ENCODE measurements at regions not wholly inside any gene's neighbourhood (a gene's known extent, or its start where the extent isn't known, plus 50 kb on each side); places are given as distances from the start of the nearest gene placed in this dataset.

- no peaks in the 10 kb centered on the region for H3K79me2 ChIP-seq (ENCODE audit: insufficient read depth, low read length)
- no peaks in the 10 kb centered on the region; the same call in 1 of the 2 replicates for H3K9me3 ChIP-seq (ENCODE audit: insufficient read depth, low read length)
- H3K27ac ChIP-seq (ENCODE audit: low read depth, low read length) = no peak overlapping the region
- no peak overlapping the region for H3K9ac ChIP-seq (ENCODE audit: low read length)
- no peak overlapping the region for H2AFZ ChIP-seq (ENCODE audit: low read depth, low read length, severe bottlenecking)
- TF ChIP-seq CTCF (IDR thresholded peaks at IDR 0.05; ENCODE audit: insufficient read depth, low read length, poor library complexity, severe bottlenecking) = no peak
- no peak for TF ChIP-seq EZH2phosphoT487 (conservative IDR thresholded peaks at IDR 0.05; ENCODE audit: low read length)
- H3K9me2 ChIP-seq (replicated peaks; ENCODE audit: insufficient read depth, low read length) = no peaks in the 10 kb centered on the region
- H3K4me2 ChIP-seq (ENCODE audit: low read depth, low read length, poor library complexity, severe bottlenecking) = no peak overlapping the region
- H4K20me1 ChIP-seq (ENCODE audit: low read depth, low read length) = no peaks in the 10 kb centered on the region
- H3K36me3 ChIP-seq (ENCODE audit: low read length) = no peaks in the 10 kb centered on the region
- H3K27me3 ChIP-seq (ENCODE audit: low read length) = no peaks in the 10 kb centered on the region
- H3F3A ChIP-seq (ENCODE audit: insufficient read depth) = no peaks in the 10 kb centered on the region
- H3K4me3 ChIP-seq (ENCODE audit: insufficient read depth, low read length, poor library complexity, severe bottlenecking) = no peak overlapping the region
These were observed 1357.5 kb upstream of the SORCS1 start for GRCh38 chr10:108521827-108522492.

- Histone ChIP-seq H2AFZ (ENCODE audit: low read depth, low read length, severe bottlenecking) (no peak overlapping the region), H3K27ac (ENCODE audit: low read depth, low read length) (no peak overlapping the region), H3K4me3 (ENCODE audit: insufficient read depth, low read length, poor library complexity, severe bottlenecking) (no peak overlapping the region), H3K9ac (ENCODE audit: low read length) (no peak overlapping the region), H3K79me2 (ENCODE audit: insufficient read depth, low read length) (no peaks in the 10 kb centered on the region), H4K20me1 (ENCODE audit: low read depth, low read length) (no peaks in the 10 kb centered on the region), H3K9me3 (ENCODE audit: insufficient read depth, low read length) (no peaks in the 10 kb centered on the region; the same call in 1 of the 2 replicates), H3K9me2 (replicated peaks; ENCODE audit: insufficient read depth, low read length) (no peaks in the 10 kb centered on the region), H3K36me3 (ENCODE audit: low read length) (no peaks in the 10 kb centered on the region), H3K27me3 (ENCODE audit: low read length) (no peaks in the 10 kb centered on the region), H3F3A (ENCODE audit: insufficient read depth) (no peaks in the 10 kb centered on the region), H3K4me2 (ENCODE audit: low read depth, low read length, poor library complexity, severe bottlenecking) (no peak overlapping the region)
- no peak for TF ChIP-seq CTCF (IDR thresholded peaks at IDR 0.05; ENCODE audit: insufficient read depth, low read length, poor library complexity, severe bottlenecking)
- no peak for TF ChIP-seq EZH2phosphoT487 (conservative IDR thresholded peaks at IDR 0.05; ENCODE audit: low read length)
These were observed 1351.3 kb upstream of the SORCS1 start for GRCh38 chr10:108515821-108516220.

- Histone ChIP-seq H2AFZ (ENCODE audit: low read depth, low read length, severe bottlenecking) (no peak overlapping the region), H3F3A (ENCODE audit: insufficient read depth) (no peaks in the 10 kb centered on the region), H3K9me2 (replicated peaks; ENCODE audit: insufficient read depth, low read length) (no peaks in the 10 kb centered on the region), H3K9me3 (ENCODE audit: insufficient read depth, low read length) (no peaks in the 10 kb centered on the region), H3K9ac (ENCODE audit: low read length) (no peak overlapping the region), H3K79me2 (ENCODE audit: insufficient read depth, low read length) (no peaks in the 10 kb centered on the region), H3K4me3 (ENCODE audit: insufficient read depth, low read length, poor library complexity, severe bottlenecking) (no peak overlapping the region), H3K27me3 (ENCODE audit: low read length) (no peaks in the 10 kb centered on the region), H3K27ac (ENCODE audit: low read depth, low read length) (no peak overlapping the region), H3K36me3 (ENCODE audit: low read length) (no peaks in the 10 kb centered on the region), H3K4me2 (ENCODE audit: low read depth, low read length, poor library complexity, severe bottlenecking) (no peak overlapping the region), H4K20me1 (ENCODE audit: low read depth, low read length) (no peaks in the 10 kb centered on the region)
- no peak for TF ChIP-seq EZH2phosphoT487 (conservative IDR thresholded peaks at IDR 0.05; ENCODE audit: low read length)
These were observed 1335.9 kb upstream of the SORCS1 start for GRCh38 chr10:108500396-108500795.

GRCh38 chr10:108496106-108496505 lies 1331.6 kb upstream of the SORCS1 start:
- Histone ChIP-seq H3K79me2 (ENCODE audit: insufficient read depth, low read length) (no peaks in the 10 kb centered on the region), H3K27ac (ENCODE audit: low read depth, low read length) (no peak overlapping the region), H3K27me3 (ENCODE audit: low read length) (no peaks in the 10 kb centered on the region), H3K9me2 (replicated peaks; ENCODE audit: insufficient read depth, low read length) (no peaks in the 10 kb centered on the region), H3K9me3 (ENCODE audit: insufficient read depth, low read length) (no peaks in the 10 kb centered on the region), H4K20me1 (ENCODE audit: low read depth, low read length) (no peaks in the 10 kb centered on the region), H3K9ac (ENCODE audit: low read length) (no peak overlapping the region), H3K4me3 (ENCODE audit: insufficient read depth, low read length, poor library complexity, severe bottlenecking) (no peak overlapping the region), H2AFZ (ENCODE audit: low read depth, low read length, severe bottlenecking) (no peak overlapping the region), H3K4me2 (ENCODE audit: low read depth, low read length, poor library complexity, severe bottlenecking) (no peak overlapping the region), H3F3A (ENCODE audit: insufficient read depth) (no peaks in the 10 kb centered on the region), H3K36me3 (ENCODE audit: low read length) (no peaks in the 10 kb centered on the region)
- TF ChIP-seq EZH2phosphoT487 (conservative IDR thresholded peaks at IDR 0.05; ENCODE audit: low read length) (no peak), CTCF (IDR thresholded peaks at IDR 0.05; ENCODE audit: insufficient read depth, low read length, poor library complexity, severe bottlenecking) (no peak)
